Right renal pelvis (tissue), 4 donors: ENCODE measurements at regions not wholly inside any gene's neighbourhood (a gene's known extent, or its start where the extent isn't known, plus 50 kb on each side); places are given as distances from the start of the nearest gene placed in this dataset.
"Not testable (repeated sequence)": the region's sequence is repeated elsewhere in the genome, so short reads cannot be mapped to it uniquely, and the experiment has no call there.

Experiments
- DNase-seq, 4 donors: peaks; one replicate each; pipeline ENCODE4 v3.0.0-alpha.2; 2013; ENCODE audit warnings: low read depth in 4 of 4, low spot score in 3 of 4, missing footprints in 1 of 4

- DNase-seq = no peak
Measured at GRCh38 chr6:125354649-125355048, 52.9 kb upstream of the HDDC2 start.

- no peak for DNase-seq
Measured at GRCh38 chr6:125356884-125357283, 55.1 kb upstream of the HDDC2 start.

- DNase-seq = no peak
Measured at GRCh38 chr6:125357515-125358256, 55.9 kb upstream of the HDDC2 start.

GRCh38 chr6:125358898-125359297, 57.1 kb upstream of the HDDC2 start:
- DNase-seq = no peak

GRCh38 chr6:125361868-125362267, 60.1 kb upstream of the HDDC2 start:
- DNase-seq = no peak

- DNase-seq = peak in 2 of 4 donors; percentile 34 to 42
Measured at GRCh38 chr6:125363039-125363823, 61.5 kb upstream of the HDDC2 start.

GRCh38 chr6:125363824-125364165, 62.0 kb upstream of the HDDC2 start:
- DNase-seq = no peak

GRCh38 chr6:125365230-125365629, 63.5 kb upstream of the HDDC2 start:
- no peak for DNase-seq

- DNase-seq = no peak
Measured at GRCh38 chr6:125367036-125367782, 65.4 kb upstream of the HDDC2 start.

- DNase-seq = no peak
Measured at GRCh38 chr6:125370343-125370742, 68.6 kb upstream of the HDDC2 start.

- no peak for DNase-seq
Measured at GRCh38 chr6:125375013-125375412, 73.2 kb upstream of the HDDC2 start.

GRCh38 chr6:125375821-125376220, 74.1 kb upstream of the HDDC2 start:
- DNase-seq = no peak

GRCh38 chr6:125377621-125378020, 75.9 kb upstream of the HDDC2 start:
- no peak for DNase-seq

- DNase-seq = no peak
Measured at GRCh38 chr6:125379174-125379573, 77.4 kb upstream of the HDDC2 start.

- no peak for DNase-seq
Measured at GRCh38 chr6:125380474-125380873, 78.7 kb upstream of the HDDC2 start.

- not testable (repeated sequence) for DNase-seq
Measured at GRCh38 chr6:125386337-125386736, 84.6 kb upstream of the HDDC2 start.

- DNase-seq = no peak
Measured at GRCh38 chr6:125392682-125393081, 90.9 kb upstream of the HDDC2 start.

GRCh38 chr6:125393449-125393858, 91.7 kb upstream of the HDDC2 start:
- no peak for DNase-seq

- DNase-seq = no peak
Measured at GRCh38 chr6:125406741-125407140, 105.0 kb upstream of the HDDC2 start.

- no peak for DNase-seq
Measured at GRCh38 chr6:125414507-125414906, 112.7 kb upstream of the HDDC2 start.

GRCh38 chr6:125415913-125416312, 114.1 kb upstream of the HDDC2 start:
- DNase-seq = no peak
